HEK293 (cell line): ENCODE measurements at regions not wholly inside any gene's neighbourhood (a gene's known extent, or its start where the extent isn't known, plus 50 kb on each side); places are given as distances from the start of the nearest gene placed in this dataset.

Experiments used
- CTCF ChIA-PET: fragments of 350-600 bp; formaldehyde crosslinking; extraction: SDS; loops from one replicate; lab custom pipeline; 2021; ENCODE audit warnings: antibody characterized with exemption; lab: Yijun Ruan, JAX
- POLR2A ChIA-PET: fragments of 300-600 bp; formaldehyde crosslinking; extraction: SDS; loops from one replicate; lab custom pipeline; 2020; ENCODE audit warnings: antibody characterized with exemption, inconsistent platforms; lab: Yijun Ruan, JAX
- H3K27ac ChIP-seq: fragments of 200-500 bp; sonication (Bioruptor generic); 2 replicates; pipeline ENCODE4 v1.5.1; 2014; ENCODE audit warnings: low read depth, low read length, control low read depth, inconsistent platforms; ENCODE audit errors: extremely low read depth
- H3K36me3 ChIP-seq, 2 experiments: fragments of 200-500 bp in 1 of 2; sonication (Bioruptor generic) in 1 of 2; 1 replicate in 1 of 2; 2 replicates in 1 of 2; pipeline ENCODE4 v1.5.1; 2014 to 2017; ENCODE audit warnings: inconsistent platforms in 2 of 2, low read length in 2 of 2; ENCODE audit not compliant: control insufficient read depth in 2 of 2, insufficient read depth in 1 of 2
- H3K4me1 ChIP-seq: fragments of 200-500 bp; sonication (Bioruptor generic); 2 replicates; pipeline ENCODE4 v1.5.1; 2014; ENCODE audit warnings: mild to moderate bottlenecking, low read length, inconsistent platforms; ENCODE audit not compliant: control insufficient read depth, insufficient read depth
- H3K4me3 ChIP-seq: 2 replicates; pipeline ENCODE4 v1.5.1; 2011; ENCODE audit warnings: low read depth, mild to moderate bottlenecking, control low read depth, low read length, moderate library complexity
- H3K9me3 ChIP-seq: fragments of 200-500 bp; sonication (Bioruptor generic); 2 replicates; pipeline ENCODE4 v1.5.1; 2014; ENCODE audit warnings: low read depth, low read length, inconsistent platforms; ENCODE audit not compliant: control insufficient read depth, insufficient read depth
- GLI2 ChIP-seq: fragments of 450-650 bp; formaldehyde crosslinking; IDR thresholded peaks from 2 replicates; pipeline ENCODE4; 2017; ENCODE audit warnings: missing biosample characterization, missing genetic modification characterization, low read depth, borderline replicate concordance
- KLF7 ChIP-seq: fragments of 450-650 bp; formaldehyde crosslinking; IDR thresholded peaks from 2 replicates; pipeline ENCODE4 v1.5.1; 2016; ENCODE audit warnings: missing biosample characterization, missing genetic modification characterization, borderline replicate concordance
- KLF9 ChIP-seq: fragments of 450-650 bp; formaldehyde crosslinking; IDR thresholded peaks from 2 replicates; pipeline ENCODE4 v1.5.1; 2016; ENCODE audit warnings: missing biosample characterization, missing genetic modification characterization, low read depth
- WT1 ChIP-seq: fragments of 450-650 bp; formaldehyde crosslinking; IDR thresholded peaks from 2 replicates; pipeline ENCODE4 v1.5.1; 2016; ENCODE audit warnings: missing biosample characterization, missing genetic modification characterization
- YY1 ChIP-seq: fragments of 450-650 bp; formaldehyde crosslinking; IDR thresholded peaks from 2 replicates; pipeline ENCODE4 v1.5.1; 2018; ENCODE audit warnings: missing biosample characterization, missing genetic modification characterization
- ZBTB11 ChIP-seq: fragments of 450-650 bp; formaldehyde crosslinking; conservative IDR thresholded peaks from 2 replicates; pipeline ENCODE4 v1.5.1; 2016; ENCODE audit warnings: low read depth, missing biosample characterization, missing genetic modification characterization
- ZNF133 ChIP-seq: fragments of 450-650 bp; formaldehyde crosslinking; IDR thresholded peaks from 2 replicates; pipeline ENCODE4 v1.5.1; 2016; ENCODE audit warnings: missing biosample characterization, missing genetic modification characterization
- ZNF146 ChIP-seq: fragments of 450-650 bp; formaldehyde crosslinking; IDR thresholded peaks from 2 replicates; pipeline ENCODE4 v1.5.1; 2016; ENCODE audit warnings: missing biosample characterization, missing genetic modification characterization
- ZNF23 ChIP-seq: fragments of 450-650 bp; formaldehyde crosslinking; IDR thresholded peaks from 2 replicates; pipeline ENCODE4 v1.5.1; 2016; ENCODE audit warnings: missing biosample characterization, missing genetic modification characterization, borderline replicate concordance
- ZNF311 ChIP-seq: fragments of 450-650 bp; formaldehyde crosslinking; IDR thresholded peaks from 2 replicates; pipeline ENCODE4 v1.5.1; 2017; ENCODE audit warnings: missing biosample characterization, missing genetic modification characterization, borderline replicate concordance
- ZNF473 ChIP-seq: fragments of 450-650 bp; formaldehyde crosslinking; IDR thresholded peaks from 2 replicates; pipeline ENCODE4 v1.5.1; 2017; ENCODE audit warnings: missing biosample characterization, missing genetic modification characterization
- ZNF549 ChIP-seq: fragments of 450-650 bp; IDR thresholded peaks from 2 replicates; pipeline ENCODE4 v1.5.1; 2018; ENCODE audit warnings: missing biosample characterization, missing genetic modification characterization, mild to moderate bottlenecking, inconsistent platforms, moderate library complexity
- ZNF610 ChIP-seq: fragments of 450-650 bp; formaldehyde crosslinking; IDR thresholded peaks from 2 replicates; pipeline ENCODE4 v1.5.1; 2016; ENCODE audit warnings: missing biosample characterization, missing genetic modification characterization, borderline replicate concordance
- ZNF623 ChIP-seq: fragments of 450-650 bp; formaldehyde crosslinking; IDR thresholded peaks from 2 replicates; pipeline ENCODE4 v1.5.1; 2016; ENCODE audit warnings: missing biosample characterization, missing genetic modification characterization
- ZNF658 ChIP-seq: fragments of 450-650 bp; formaldehyde crosslinking; IDR thresholded peaks from 2 replicates; pipeline ENCODE4; 2016; ENCODE audit warnings: missing biosample characterization, missing genetic modification characterization
- ZSCAN16 ChIP-seq: fragments of 450-650 bp; formaldehyde crosslinking; IDR thresholded peaks from 2 replicates; pipeline ENCODE4 v1.5.1; 2016; ENCODE audit warnings: missing biosample characterization, missing genetic modification characterization
- ZSCAN30 ChIP-seq: fragments of 450-650 bp; IDR thresholded peaks from 2 replicates; pipeline ENCODE4 v1.5.1; 2018; ENCODE audit warnings: missing biosample characterization, mild to moderate bottlenecking, missing genetic modification characterization, moderate library complexity
- TF ChIP-seq, protein P1 (sequence below): fragments of 450-650 bp; formaldehyde crosslinking; IDR thresholded peaks from 2 replicates; pipeline ENCODE4 v1.5.1; 2016; ENCODE audit warnings: missing biosample characterization, missing genetic modification characterization, borderline replicate concordance
- TF ChIP-seq, protein P2 (sequence below): fragments of 450-650 bp; formaldehyde crosslinking; IDR thresholded peaks from 2 replicates; pipeline ENCODE4 v1.5.1; 2017; ENCODE audit warnings: missing biosample characterization, missing genetic modification characterization
- TF ChIP-seq, protein P3 (sequence below): fragments of 450-650 bp; formaldehyde crosslinking; IDR thresholded peaks from 2 replicates; pipeline ENCODE4 v1.5.1; 2016; ENCODE audit warnings: missing biosample characterization, missing genetic modification characterization
- TF ChIP-seq, protein P4 (sequence below): fragments of 450-650 bp; formaldehyde crosslinking; IDR thresholded peaks from 2 replicates; pipeline ENCODE4 v1.5.0; 2017; ENCODE audit warnings: missing biosample characterization, missing genetic modification characterization, borderline replicate concordance

GRCh38 chr6:19682859-19683258, 154.3 kb upstream of the ID4 start (continued):
- TF ChIP-seq, protein P1, sequence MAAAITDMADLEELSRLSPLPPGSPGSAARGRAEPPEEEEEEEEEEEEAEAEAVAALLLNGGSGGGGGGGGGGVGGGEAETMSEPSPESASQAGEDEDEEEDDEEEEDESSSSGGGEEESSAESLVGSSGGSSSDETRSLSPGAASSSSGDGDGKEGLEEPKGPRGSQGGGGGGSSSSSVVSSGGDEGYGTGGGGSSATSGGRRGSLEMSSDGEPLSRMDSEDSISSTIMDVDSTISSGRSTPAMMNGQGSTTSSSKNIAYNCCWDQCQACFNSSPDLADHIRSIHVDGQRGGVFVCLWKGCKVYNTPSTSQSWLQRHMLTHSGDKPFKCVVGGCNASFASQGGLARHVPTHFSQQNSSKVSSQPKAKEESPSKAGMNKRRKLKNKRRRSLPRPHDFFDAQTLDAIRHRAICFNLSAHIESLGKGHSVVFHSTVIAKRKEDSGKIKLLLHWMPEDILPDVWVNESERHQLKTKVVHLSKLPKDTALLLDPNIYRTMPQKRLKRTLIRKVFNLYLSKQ = no peak
- TF ChIP-seq KLF9 = no peak

- Histone ChIP-seq H3K27ac (no peak overlapping the region), H3K4me3 (no peak overlapping the region), H3K4me1 (no peaks in the 10 kb centered on the region)
- TF ChIP-seq ZNF146 (no peak), ZNF549 (tag by site-specific recombination) (no peak), ZNF623 (tag by site-specific recombination) (no peak), ZBTB11 (tag by site-specific recombination) (no peak), YY1 (tag by site-specific recombination) (no peak), ZNF311 (tag by site-specific recombination) (no peak), ZNF133 (tag by site-specific recombination) (no peak), GLI2 (tag by site-specific recombination) (no peak), ZNF23 (tag by site-specific recombination) (no peak), ZNF473 (tag by site-specific recombination) (no peak), ZSCAN16 (no peak), ZNF658 (tag by site-specific recombination) (no peak), ZNF610 (tag by site-specific recombination) (no peak), KLF7 (tag by site-specific recombination) (no peak), WT1 (no peak), ZSCAN30 (tag by site-specific recombination) (no peak)
- TF ChIP-seq, protein P2, sequence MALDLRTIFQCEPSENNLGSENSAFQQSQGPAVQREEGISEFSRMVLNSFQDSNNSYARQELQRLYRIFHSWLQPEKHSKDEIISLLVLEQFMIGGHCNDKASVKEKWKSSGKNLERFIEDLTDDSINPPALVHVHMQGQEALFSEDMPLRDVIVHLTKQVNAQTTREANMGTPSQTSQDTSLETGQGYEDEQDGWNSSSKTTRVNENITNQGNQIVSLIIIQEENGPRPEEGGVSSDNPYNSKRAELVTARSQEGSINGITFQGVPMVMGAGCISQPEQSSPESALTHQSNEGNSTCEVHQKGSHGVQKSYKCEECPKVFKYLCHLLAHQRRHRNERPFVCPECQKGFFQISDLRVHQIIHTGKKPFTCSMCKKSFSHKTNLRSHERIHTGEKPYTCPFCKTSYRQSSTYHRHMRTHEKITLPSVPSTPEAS = no peak
- TF ChIP-seq, protein P3, sequence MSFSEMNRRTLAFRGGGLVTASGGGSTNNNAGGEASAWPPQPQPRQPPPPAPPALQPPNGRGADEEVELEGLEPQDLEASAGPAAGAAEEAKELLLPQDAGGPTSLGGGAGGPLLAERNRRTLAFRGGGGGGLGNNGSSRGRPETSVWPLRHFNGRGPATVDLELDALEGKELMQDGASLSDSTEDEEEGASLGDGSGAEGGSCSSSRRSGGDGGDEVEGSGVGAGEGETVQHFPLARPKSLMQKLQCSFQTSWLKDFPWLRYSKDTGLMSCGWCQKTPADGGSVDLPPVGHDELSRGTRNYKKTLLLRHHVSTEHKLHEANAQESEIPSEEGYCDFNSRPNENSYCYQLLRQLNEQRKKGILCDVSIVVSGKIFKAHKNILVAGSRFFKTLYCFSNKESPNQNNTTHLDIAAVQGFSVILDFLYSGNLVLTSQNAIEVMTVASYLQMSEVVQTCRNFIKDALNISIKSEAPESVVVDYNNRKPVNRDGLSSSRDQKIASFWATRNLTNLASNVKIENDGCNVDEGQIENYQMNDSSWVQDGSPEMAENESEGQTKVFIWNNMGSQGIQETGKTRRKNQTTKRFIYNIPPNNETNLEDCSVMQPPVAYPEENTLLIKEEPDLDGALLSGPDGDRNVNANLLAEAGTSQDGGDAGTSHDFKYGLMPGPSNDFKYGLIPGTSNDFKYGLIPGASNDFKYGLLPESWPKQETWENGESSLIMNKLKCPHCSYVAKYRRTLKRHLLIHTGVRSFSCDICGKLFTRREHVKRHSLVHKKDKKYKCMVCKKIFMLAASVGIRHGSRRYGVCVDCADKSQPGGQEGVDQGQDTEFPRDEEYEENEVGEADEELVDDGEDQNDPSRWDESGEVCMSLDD = no peak
- TF ChIP-seq, protein P4, sequence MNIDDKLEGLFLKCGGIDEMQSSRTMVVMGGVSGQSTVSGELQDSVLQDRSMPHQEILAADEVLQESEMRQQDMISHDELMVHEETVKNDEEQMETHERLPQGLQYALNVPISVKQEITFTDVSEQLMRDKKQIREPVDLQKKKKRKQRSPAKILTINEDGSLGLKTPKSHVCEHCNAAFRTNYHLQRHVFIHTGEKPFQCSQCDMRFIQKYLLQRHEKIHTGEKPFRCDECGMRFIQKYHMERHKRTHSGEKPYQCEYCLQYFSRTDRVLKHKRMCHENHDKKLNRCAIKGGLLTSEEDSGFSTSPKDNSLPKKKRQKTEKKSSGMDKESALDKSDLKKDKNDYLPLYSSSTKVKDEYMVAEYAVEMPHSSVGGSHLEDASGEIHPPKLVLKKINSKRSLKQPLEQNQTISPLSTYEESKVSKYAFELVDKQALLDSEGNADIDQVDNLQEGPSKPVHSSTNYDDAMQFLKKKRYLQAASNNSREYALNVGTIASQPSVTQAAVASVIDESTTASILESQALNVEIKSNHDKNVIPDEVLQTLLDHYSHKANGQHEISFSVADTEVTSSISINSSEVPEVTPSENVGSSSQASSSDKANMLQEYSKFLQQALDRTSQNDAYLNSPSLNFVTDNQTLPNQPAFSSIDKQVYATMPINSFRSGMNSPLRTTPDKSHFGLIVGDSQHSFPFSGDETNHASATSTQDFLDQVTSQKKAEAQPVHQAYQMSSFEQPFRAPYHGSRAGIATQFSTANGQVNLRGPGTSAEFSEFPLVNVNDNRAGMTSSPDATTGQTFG = no peak
- TF ChIP-seq, all 188 proteins: peak for 0
- ChIA-PET CTCF (no interaction called here), POLR2A (interaction anchor here (0.7 to 1.4 kb wide), 2 partner anchors 26 to 147 kb away, joined by 3 read pairs; partner anchors contain the start of gene ID4)
- no peaks in the 10 kb centered on the region for H3K36me3 ChIP-seq
- no peaks in the 10 kb centered on the region for H3K9me3 ChIP-seq
Measured at GRCh38 chr6:19690325-19691075, 146.7 kb upstream of the ID4 start.
